Activated naive CD8-positive, alpha-beta T cell (primary cell): ENCODE measurements at regions not wholly inside any gene's neighbourhood (a gene's known extent, or its start where the extent isn't known, plus 50 kb on each side); places are given as distances from the start of the nearest gene placed in this dataset.
"Not testable (repeated sequence)": the region's sequence is repeated elsewhere in the genome, so short reads cannot be mapped to it uniquely, and the experiment has no call there.

Experiments
- H3K27ac Mint-ChIP-seq: one replicate; pipeline ENCODE4 v1.8.0; 2021; ENCODE audit warnings: mixed read lengths
- H3K27me3 Mint-ChIP-seq: one replicate; pipeline ENCODE4 v1.8.0; 2021; ENCODE audit warnings: mixed read lengths
- H3K36me3 Mint-ChIP-seq: one replicate; pipeline ENCODE4 v1.8.0; 2021; ENCODE audit warnings: mixed read lengths
- H3K4me1 Mint-ChIP-seq: one replicate; pipeline ENCODE4 v1.8.0; 2021; ENCODE audit warnings: low read depth, mixed read lengths
- H3K4me3 Mint-ChIP-seq: one replicate; pipeline ENCODE4 v1.8.0; 2021; ENCODE audit warnings: mild to moderate bottlenecking, mixed read lengths
- H3K9me3 Mint-ChIP-seq: one replicate; pipeline ENCODE4 v1.8.0; 2021; ENCODE audit warnings: low read depth, mixed read lengths

DNA sequence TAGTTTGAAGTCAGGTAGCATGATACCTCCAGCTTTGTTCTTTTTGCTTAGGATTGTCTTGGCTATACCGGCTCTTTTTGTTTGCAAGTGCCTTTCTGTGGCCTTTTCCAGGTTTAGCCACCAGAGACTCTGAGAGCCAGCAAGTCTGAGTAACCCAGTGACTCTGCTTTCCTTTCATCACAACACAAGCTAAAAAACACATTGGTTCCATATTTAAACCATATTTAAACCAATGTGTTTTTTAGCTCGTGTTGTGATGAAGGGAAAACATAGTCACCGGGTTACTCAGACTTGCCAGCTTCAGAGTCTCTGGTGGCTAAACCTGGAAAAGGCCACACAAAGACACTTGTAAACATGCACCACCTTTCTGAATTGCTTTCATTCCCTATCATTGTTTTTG, 493.3 kb downstream of the NTRK2 start:
- Mint-ChIP-seq H3K9me3 (no peaks in the 10 kb centered on the region), H3K27me3 (peaks cover 1% of the 10 kb centered on the region), H3K36me3 (no peaks in the 10 kb centered on the region), H3K4me1 (no peaks in the 10 kb centered on the region), H3K4me3 (no peak overlapping the region), H3K27ac (no peak overlapping the region)

DNA sequence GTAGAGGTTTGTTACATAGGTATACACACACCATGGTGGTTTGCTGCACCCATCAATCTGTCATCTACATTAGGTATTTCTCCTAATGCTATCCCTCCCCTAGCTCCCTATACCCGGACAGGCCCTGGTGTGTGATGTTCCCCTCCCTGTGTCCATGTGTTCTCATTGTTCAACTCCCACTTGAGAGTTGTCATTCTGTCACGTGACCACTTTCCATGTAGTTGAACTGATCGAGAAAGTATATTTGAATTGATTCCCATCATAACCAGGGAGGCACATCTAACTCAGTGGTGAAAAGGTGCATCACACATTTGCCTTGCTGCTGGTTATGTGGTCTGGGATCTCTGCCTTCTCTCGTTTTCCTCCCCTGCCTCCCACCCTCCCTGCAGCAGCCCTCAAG, 491.4 kb downstream of the NTRK2 start:
- H3K9me3 Mint-ChIP-seq, H3K27me3 Mint-ChIP-seq, H3K4me1 Mint-ChIP-seq, H3K4me3 Mint-ChIP-seq, H3K27ac Mint-ChIP-seq, H3K36me3 Mint-ChIP-seq: not testable (repeated sequence)

GRCh38 chr9:85158512-85158911, 489.0 kb downstream of the NTRK2 start:
- no peaks in the 10 kb centered on the region for H3K36me3 Mint-ChIP-seq
- H3K27me3 Mint-ChIP-seq: peaks cover 1% of the 10 kb centered on the region
- no peaks in the 10 kb centered on the region for H3K4me1 Mint-ChIP-seq
- H3K9me3 Mint-ChIP-seq: no peaks in the 10 kb centered on the region
- H3K27ac Mint-ChIP-seq: no peak overlapping the region
- no peak overlapping the region for H3K4me3 Mint-ChIP-seq

GRCh38 chr9:85157772-85158171, 488.2 kb downstream of the NTRK2 start:
- Mint-ChIP-seq H3K27me3 (peaks cover 1% of the 10 kb centered on the region), H3K36me3 (no peaks in the 10 kb centered on the region), H3K4me1 (no peaks in the 10 kb centered on the region), H3K27ac (no peak overlapping the region), H3K4me3 (no peak overlapping the region), H3K9me3 (no peaks in the 10 kb centered on the region)

- no peaks in the 10 kb centered on the region for H3K4me1 Mint-ChIP-seq
- H3K36me3 Mint-ChIP-seq: no peaks in the 10 kb centered on the region
- H3K27ac Mint-ChIP-seq: no peak overlapping the region
- no peak overlapping the region for H3K4me3 Mint-ChIP-seq
- no peaks in the 10 kb centered on the region for H3K27me3 Mint-ChIP-seq
- no peaks in the 10 kb centered on the region for H3K9me3 Mint-ChIP-seq
Measured at GRCh38 chr9:85156652-85157051, 487.1 kb downstream of the NTRK2 start.

DNA sequence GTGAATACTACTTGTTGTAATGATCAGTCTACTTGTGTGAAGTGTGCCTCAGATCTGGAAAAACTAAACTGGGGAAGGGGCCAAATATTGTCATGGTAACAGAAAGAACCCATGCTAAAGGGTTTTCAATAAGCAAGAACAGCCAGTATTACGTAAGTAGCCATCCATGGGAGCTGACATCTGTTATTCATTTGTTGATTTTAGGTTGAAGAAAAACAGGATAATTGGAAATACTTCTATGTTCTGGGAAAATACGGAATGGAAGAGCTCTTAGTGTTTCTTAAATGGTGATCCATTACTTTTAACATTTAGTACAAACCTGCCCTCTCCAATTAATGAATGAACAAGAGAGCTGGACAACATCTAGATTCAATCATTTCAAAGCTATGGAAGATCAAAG, 485.8 kb downstream of the NTRK2 start:
- Mint-ChIP-seq H3K27me3 (no peaks in the 10 kb centered on the region), H3K4me3 (no peak overlapping the region)

GRCh38 chr9:85151741-85152140, 482.2 kb downstream of the NTRK2 start:
- no peaks in the 10 kb centered on the region for H3K4me1 Mint-ChIP-seq
- H3K9me3 Mint-ChIP-seq: no peaks in the 10 kb centered on the region
- no peak overlapping the region for H3K4me3 Mint-ChIP-seq
- no peaks in the 10 kb centered on the region for H3K27me3 Mint-ChIP-seq
- H3K27ac Mint-ChIP-seq: no peak overlapping the region
- H3K36me3 Mint-ChIP-seq: no peaks in the 10 kb centered on the region

More for the DNA sequence above, 485.8 kb downstream of the NTRK2 start:
- Mint-ChIP-seq H3K9me3 (no peaks in the 10 kb centered on the region), H3K36me3 (no peaks in the 10 kb centered on the region), H3K27ac (no peak overlapping the region), H3K4me1 (no peaks in the 10 kb centered on the region)

- no peaks in the 10 kb centered on the region for H3K36me3 Mint-ChIP-seq
- no peaks in the 10 kb centered on the region for H3K27me3 Mint-ChIP-seq
- H3K4me3 Mint-ChIP-seq: no peak overlapping the region
- H3K9me3 Mint-ChIP-seq: no peaks in the 10 kb centered on the region
- H3K27ac Mint-ChIP-seq: no peak overlapping the region
- H3K4me1 Mint-ChIP-seq: no peaks in the 10 kb centered on the region
Measured at GRCh38 chr9:85151162-85151561, 481.6 kb downstream of the NTRK2 start.

DNA sequence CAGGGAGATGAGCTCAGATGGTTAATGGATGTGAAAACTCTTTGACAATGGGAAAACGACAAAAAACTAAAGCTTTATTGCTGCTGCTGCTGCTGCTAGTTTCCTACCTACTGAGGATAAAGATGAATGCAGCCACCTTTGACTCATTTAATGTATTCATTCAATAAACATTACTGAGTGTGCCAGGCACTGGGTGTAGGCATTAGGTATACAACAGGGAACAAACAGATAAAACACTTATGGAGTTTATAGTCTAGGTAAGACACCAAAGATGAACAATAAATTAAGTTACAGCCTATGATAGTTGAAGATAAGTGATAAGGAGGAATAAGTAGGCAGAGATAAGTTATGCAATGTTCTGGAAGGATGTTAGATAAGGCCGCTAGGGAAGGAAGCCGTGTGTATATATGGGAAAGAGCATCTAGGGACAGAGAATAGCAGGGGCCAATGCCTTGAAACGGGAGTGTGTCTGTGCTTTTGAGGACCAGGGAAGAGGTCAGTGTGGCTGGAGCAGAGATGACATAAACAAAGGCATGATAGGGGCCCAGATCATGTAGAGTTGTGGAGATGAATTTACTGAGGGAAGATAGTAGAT, 477.6 kb downstream of the NTRK2 start:
- no peak overlapping the region for H3K4me3 Mint-ChIP-seq

GRCh38 chr9:85142968-85143367, 473.4 kb downstream of the NTRK2 start:
- no peak overlapping the region for H3K27ac Mint-ChIP-seq
- H3K4me1 Mint-ChIP-seq: no peaks in the 10 kb centered on the region
- H3K27me3 Mint-ChIP-seq: no peaks in the 10 kb centered on the region
- H3K36me3 Mint-ChIP-seq: no peaks in the 10 kb centered on the region
- no peak overlapping the region for H3K4me3 Mint-ChIP-seq
- H3K9me3 Mint-ChIP-seq: no peaks in the 10 kb centered on the region

More for the DNA sequence above, 477.6 kb downstream of the NTRK2 start:
- Mint-ChIP-seq H3K27ac (no peak overlapping the region), H3K36me3 (no peaks in the 10 kb centered on the region), H3K27me3 (no peaks in the 10 kb centered on the region), H3K4me1 (no peaks in the 10 kb centered on the region), H3K9me3 (no peaks in the 10 kb centered on the region)

DNA sequence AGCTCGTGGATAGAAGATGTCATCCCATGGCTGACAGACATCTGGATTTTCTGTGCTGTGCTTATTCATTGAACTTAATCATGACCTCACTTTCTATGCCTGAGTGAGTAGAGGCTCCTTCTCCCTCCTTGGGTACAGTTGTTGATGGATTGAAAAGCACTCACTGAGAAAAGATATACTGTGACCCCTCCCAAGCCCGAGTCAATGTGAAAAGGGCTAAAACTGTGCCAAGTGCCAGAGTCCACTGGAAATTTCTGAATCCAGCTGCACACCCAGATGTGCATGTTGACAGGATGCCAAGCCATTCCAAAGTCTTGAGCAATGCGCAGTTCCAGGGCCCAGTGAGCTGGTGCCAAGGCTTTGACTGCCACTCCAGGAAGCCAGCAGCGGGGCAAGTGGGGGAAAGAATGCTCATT, 473.0 kb downstream of the NTRK2 start:
- Mint-ChIP-seq H3K36me3 (no peaks in the 10 kb centered on the region), H3K9me3 (no peaks in the 10 kb centered on the region), H3K4me1 (no peaks in the 10 kb centered on the region), H3K27me3 (no peaks in the 10 kb centered on the region), H3K27ac (no peak overlapping the region), H3K4me3 (no peak overlapping the region)

DNA sequence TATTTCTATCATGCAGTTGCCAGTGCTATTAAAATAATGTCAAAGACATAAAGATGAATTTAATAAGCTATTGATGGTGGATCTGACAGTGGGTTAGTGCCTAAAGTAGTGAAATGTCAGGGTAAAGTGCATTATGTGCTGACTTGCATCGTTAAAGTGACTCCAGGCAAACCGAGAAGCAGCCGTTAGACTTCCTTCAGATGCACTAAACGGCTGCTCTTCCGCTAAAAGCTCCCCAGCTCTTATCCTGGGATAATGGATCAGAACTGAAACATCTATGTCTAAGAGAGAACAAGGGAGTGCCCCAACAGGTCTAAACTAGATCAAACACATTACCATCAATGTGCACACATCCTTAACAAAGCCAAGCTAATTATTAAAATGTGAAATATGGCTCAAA, 468.2 kb downstream of the NTRK2 start:
- Mint-ChIP-seq H3K4me1 (no peaks in the 10 kb centered on the region), H3K9me3 (peaks cover 4% of the 10 kb centered on the region), H3K27ac (no peak overlapping the region), H3K27me3 (no peaks in the 10 kb centered on the region), H3K4me3 (no peak overlapping the region), H3K36me3 (no peaks in the 10 kb centered on the region)

GRCh38 chr9:85136987-85137386, 467.5 kb downstream of the NTRK2 start:
- H3K27ac Mint-ChIP-seq: no peak overlapping the region
- no peaks in the 10 kb centered on the region for H3K27me3 Mint-ChIP-seq
- H3K4me3 Mint-ChIP-seq: no peak overlapping the region
- no peaks in the 10 kb centered on the region for H3K36me3 Mint-ChIP-seq
- H3K9me3 Mint-ChIP-seq: peaks cover 4% of the 10 kb centered on the region
- no peaks in the 10 kb centered on the region for H3K4me1 Mint-ChIP-seq

- H3K4me3 Mint-ChIP-seq: no peak overlapping the region
- H3K36me3 Mint-ChIP-seq: no peaks in the 10 kb centered on the region
- H3K9me3 Mint-ChIP-seq: peaks cover 4% of the 10 kb centered on the region
- H3K27me3 Mint-ChIP-seq: no peaks in the 10 kb centered on the region
- H3K27ac Mint-ChIP-seq: no peak overlapping the region
- no peaks in the 10 kb centered on the region for H3K4me1 Mint-ChIP-seq
Measured at GRCh38 chr9:85136507-85136906, 467.0 kb downstream of the NTRK2 start.

- H3K4me1 Mint-ChIP-seq: no peaks in the 10 kb centered on the region
- H3K27me3 Mint-ChIP-seq: peaks cover 2% of the 10 kb centered on the region
- H3K4me3 Mint-ChIP-seq: no peak overlapping the region
- H3K9me3 Mint-ChIP-seq: peaks cover 4% of the 10 kb centered on the region
- no peaks in the 10 kb centered on the region for H3K36me3 Mint-ChIP-seq
- no peak overlapping the region for H3K27ac Mint-ChIP-seq
Measured at GRCh38 chr9:85130764-85131163, 461.2 kb downstream of the NTRK2 start.

GRCh38 chr9:85130260-85130659, 460.7 kb downstream of the NTRK2 start:
- Mint-ChIP-seq H3K4me1 (no peaks in the 10 kb centered on the region), H3K27me3 (peaks cover 2% of the 10 kb centered on the region), H3K4me3 (no peak overlapping the region), H3K9me3 (peaks cover 1% of the 10 kb centered on the region), H3K27ac (no peak overlapping the region), H3K36me3 (no peaks in the 10 kb centered on the region)
